Tibial nerve (tissue), 4 donors: ENCODE measurements at regions not wholly inside any gene's neighbourhood (a gene's known extent, or its start where the extent isn't known, plus 50 kb on each side); places are given as distances from the start of the nearest gene placed in this dataset.

Source experiments
- DNase-seq, 2 donors: peaks; one replicate each; pipeline ENCODE4 v3.0.0-alpha.2; 2019; ENCODE audit warnings: low spot score in 2 of 2
- H3K27ac ChIP-seq, 4 donors: fragments of 200-600 bp; sonication (generic) in 3 of 4; one replicate each; pipeline ENCODE4 v1.5.1; 2017 to 2019; ENCODE audit warnings: mild to moderate bottlenecking in 1 of 4
- H3K27me3 ChIP-seq, 2 donors: fragments of 200-600 bp; sonication (generic) in 1 of 2; one replicate each; pipeline versions ENCODE4 v1.5.1 to v1.6.0; 2017 to 2019
- H3K36me3 ChIP-seq, 3 donors: fragments of 200-600 bp; sonication (generic); one replicate each; pipeline ENCODE4 v1.5.1; 2018 to 2019
- H3K4me1 ChIP-seq, 4 donors: fragments of 200-600 bp; sonication (generic) in 3 of 4; one replicate each; pipeline ENCODE4 v1.5.1; 2017 to 2019
- H3K4me3 ChIP-seq, 4 donors: fragments of 200-600 bp; sonication (generic) in 3 of 4; one replicate each; pipeline ENCODE4 v1.5.1; 2017 to 2019; ENCODE audit warnings: mild to moderate bottlenecking in 1 of 4, moderate library complexity in 1 of 4
- H3K9me3 ChIP-seq, 4 donors: fragments of 200-600 bp; sonication (generic) in 3 of 4; one replicate each; pipeline ENCODE4 v1.5.1; 2017 to 2019
- EP300 ChIP-seq, 2 donors: sonication (generic); formaldehyde crosslinking; IDR thresholded peaks; one replicate each; pipeline ENCODE4 v1.6.1; 2017; ENCODE audit warnings: antibody characterized with exemption in 2 of 2, mild to moderate bottlenecking in 1 of 2
- POLR2A ChIP-seq, 2 donors: fragments of 450-650 bp; IDR thresholded peaks; one replicate each; pipeline ENCODE4 v1.6.1; 2017; ENCODE audit warnings: antibody characterized with exemption in 2 of 2, mild to moderate bottlenecking in 2 of 2, moderate library complexity in 2 of 2
- WGBS, 2 donors: methylation state at CpG; one replicate each; pipeline ENCODE4 v1.1.5; 2018; 5-methylcytosine and 5-hydroxymethylcytosine counted together
- TF ChIP-seq, protein P1 (sequence below), 5 experiments: fragments of 200-600 bp in 3 of 5; fragments of 450-650 bp in 2 of 5; sonication (generic) in 3 of 5; IDR thresholded peaks; one replicate each; pipeline ENCODE4 v1.5.1; 2016 to 2019; ENCODE audit warnings: antibody characterized with exemption in 5 of 5, mild to moderate bottlenecking in 3 of 5, moderate library complexity in 2 of 5

GRCh38 chr12:4852308-4852707 lies 57.4 kb upstream of the KCNA1 start:
- WGBS, 2 donors = 85 to 90% methylated on average over 8 of the region's 8 CpGs
- Histone ChIP-seq H3K4me1 (peaks cover 0 to 5% (median 0%) of the 10 kb centered on the region in 4 donors), H3K9me3 (no peaks in the 10 kb centered on the region), H3K27me3 (peaks cover 0 to 3% of the 10 kb centered on the region in 2 donors), H3K27ac (no peak overlapping the region), H3K4me3 (no peak overlapping the region), H3K36me3 (no peaks in the 10 kb centered on the region)
- no peak for TF ChIP-seq EP300 (IDR thresholded peaks at IDR 0.05)
- TF ChIP-seq, protein P1, sequence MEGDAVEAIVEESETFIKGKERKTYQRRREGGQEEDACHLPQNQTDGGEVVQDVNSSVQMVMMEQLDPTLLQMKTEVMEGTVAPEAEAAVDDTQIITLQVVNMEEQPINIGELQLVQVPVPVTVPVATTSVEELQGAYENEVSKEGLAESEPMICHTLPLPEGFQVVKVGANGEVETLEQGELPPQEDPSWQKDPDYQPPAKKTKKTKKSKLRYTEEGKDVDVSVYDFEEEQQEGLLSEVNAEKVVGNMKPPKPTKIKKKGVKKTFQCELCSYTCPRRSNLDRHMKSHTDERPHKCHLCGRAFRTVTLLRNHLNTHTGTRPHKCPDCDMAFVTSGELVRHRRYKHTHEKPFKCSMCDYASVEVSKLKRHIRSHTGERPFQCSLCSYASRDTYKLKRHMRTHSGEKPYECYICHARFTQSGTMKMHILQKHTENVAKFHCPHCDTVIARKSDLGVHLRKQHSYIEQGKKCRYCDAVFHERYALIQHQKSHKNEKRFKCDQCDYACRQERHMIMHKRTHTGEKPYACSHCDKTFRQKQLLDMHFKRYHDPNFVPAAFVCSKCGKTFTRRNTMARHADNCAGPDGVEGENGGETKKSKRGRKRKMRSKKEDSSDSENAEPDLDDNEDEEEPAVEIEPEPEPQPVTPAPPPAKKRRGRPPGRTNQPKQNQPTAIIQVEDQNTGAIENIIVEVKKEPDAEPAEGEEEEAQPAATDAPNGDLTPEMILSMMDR (IDR thresholded peaks at IDR 0.05) = no peak
- DNase-seq = no peak

GRCh38 chr12:4852911-4853310 lies 56.8 kb upstream of the KCNA1 start:
- H3K36me3 ChIP-seq = no peaks in the 10 kb centered on the region
- TF ChIP-seq POLR2A (IDR thresholded peaks at IDR 0.05) = no peak
- TF ChIP-seq, protein P1 (IDR thresholded peaks at IDR 0.05) = no peak
- no peak for TF ChIP-seq EP300 (IDR thresholded peaks at IDR 0.05)
- H3K9me3 ChIP-seq = no peaks in the 10 kb centered on the region
- 74 to 79% methylated on average over 12 of the region's 12 CpGs for WGBS, 2 donors
- DNase-seq = no peak
- peaks cover 0 to 5% of the 10 kb centered on the region in 2 donors for H3K27me3 ChIP-seq
- H3K4me3 ChIP-seq = no peak overlapping the region
- H3K4me1 ChIP-seq = peaks cover 0 to 11% (median under 1%) of the 10 kb centered on the region in 4 donors
- no peak overlapping the region for H3K27ac ChIP-seq

DNA sequence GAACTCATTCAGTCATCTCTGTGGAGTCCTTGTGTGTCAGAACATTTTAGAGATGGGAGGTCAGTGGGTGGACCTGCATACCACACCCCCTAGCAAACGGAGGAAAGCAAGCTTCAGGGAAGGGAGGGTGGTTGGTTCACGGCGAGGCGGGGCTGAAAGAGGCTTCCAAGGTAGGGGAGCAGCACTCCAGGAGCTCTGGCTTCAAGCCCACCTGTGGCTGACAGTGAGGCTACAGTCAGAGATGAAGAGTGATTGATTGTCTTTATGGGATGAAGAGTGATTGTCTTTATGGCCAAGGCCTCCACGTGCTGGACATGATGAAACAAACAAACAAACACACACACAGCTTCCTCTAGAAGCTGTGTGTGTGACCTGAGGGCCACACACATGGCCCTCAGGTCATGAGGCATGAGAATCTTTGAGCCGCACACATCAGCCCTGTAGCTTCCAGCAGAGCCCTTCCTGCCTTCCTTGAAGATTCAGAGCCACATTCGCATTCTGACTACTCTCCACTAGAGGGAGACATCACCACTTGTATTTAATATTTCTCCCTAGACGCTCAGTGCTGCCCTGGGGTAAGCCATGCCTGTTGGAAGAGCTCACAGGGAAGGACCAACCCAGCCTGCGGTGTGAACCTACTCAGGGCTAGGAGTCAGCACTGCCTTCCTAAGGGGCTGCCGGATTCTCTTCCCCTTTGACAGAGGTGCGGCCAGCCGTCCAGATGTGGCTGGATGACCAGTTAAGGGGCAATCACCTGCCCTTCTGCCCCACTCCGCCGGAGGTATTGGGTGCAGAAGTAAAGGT lies 54.4 kb upstream of the KCNA1 start:
- Histone ChIP-seq H3K4me1 (peaks cover 0 to 18% (median 4%) of the 10 kb centered on the region in 4 donors), H3K4me3 (no peak overlapping the region), H3K36me3 (no peaks in the 10 kb centered on the region), H3K27ac (no peak overlapping the region), H3K9me3 (no peaks in the 10 kb centered on the region), H3K27me3 (peaks cover 0 to 5% of the 10 kb centered on the region in 2 donors)
- 32 to 39% methylated on average over 14 of the region's 14 CpGs for WGBS, 2 donors
- no peak for TF ChIP-seq EP300 (IDR thresholded peaks at IDR 0.05)
- TF ChIP-seq, protein P1 (IDR thresholded peaks at IDR 0.05) = peak; percentile 64 to 71 (median 68)
- DNase-seq = peak in 1 of 2 donors; percentile 88

GRCh38 chr12:4856596-4856995 lies 53.1 kb upstream of the KCNA1 start:
- WGBS, 2 donors = 72 to 80% methylated on average over 5 of the region's 5 CpGs
- H3K36me3 ChIP-seq = no peaks in the 10 kb centered on the region
- H3K9me3 ChIP-seq = no peaks in the 10 kb centered on the region
- H3K27me3 ChIP-seq = peaks cover 0 to 5% of the 10 kb centered on the region in 2 donors
- no peak overlapping the region for H3K27ac ChIP-seq
- H3K4me1 ChIP-seq = peaks cover 0 to 18% (median 4%) of the 10 kb centered on the region in 4 donors
- TF ChIP-seq EP300 (IDR thresholded peaks at IDR 0.05) = no peak
- TF ChIP-seq POLR2A (IDR thresholded peaks at IDR 0.05) = no peak
- TF ChIP-seq, protein P1 (IDR thresholded peaks at IDR 0.05) = no peak
- no peak for DNase-seq
- no peak overlapping the region for H3K4me3 ChIP-seq

DNA sequence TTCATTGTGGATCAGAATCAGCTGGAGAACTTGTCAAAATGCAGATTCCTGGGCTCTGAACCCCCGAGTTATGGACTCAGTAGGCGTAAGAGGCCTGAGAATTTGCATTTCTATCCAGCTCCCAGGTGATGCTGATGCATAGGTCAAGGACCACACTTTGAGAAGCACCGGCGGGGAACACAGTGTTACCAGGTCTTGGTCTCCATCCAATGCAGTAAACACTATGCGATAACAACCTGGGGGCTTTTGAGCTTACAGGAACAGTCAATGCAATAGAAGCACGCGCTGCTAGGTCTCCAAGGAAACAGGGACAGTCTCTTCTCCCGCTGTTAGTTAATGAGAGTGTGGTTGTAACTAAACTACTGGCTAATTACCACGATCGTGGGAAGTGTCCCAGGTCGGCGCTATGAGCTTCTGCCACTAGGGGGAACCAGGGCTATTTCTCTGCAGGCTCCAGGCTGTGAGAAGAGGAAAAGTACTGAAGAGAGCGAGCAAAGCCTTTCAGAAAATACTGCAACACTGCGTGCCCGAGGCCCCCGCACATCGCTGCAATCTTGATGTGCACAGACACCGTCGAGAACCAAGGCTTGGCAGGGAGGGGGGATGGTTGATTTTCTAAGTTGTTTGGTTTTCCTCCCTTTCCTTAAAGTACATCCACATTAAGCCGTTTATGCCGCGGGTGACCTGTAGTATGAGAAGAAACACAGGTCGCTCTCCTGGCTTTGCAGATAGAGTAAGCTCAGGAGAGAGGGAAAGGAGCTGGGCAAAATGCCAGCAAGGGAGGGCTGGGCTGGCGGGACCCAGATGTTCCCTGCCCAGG lies 52.0 kb upstream of the KCNA1 start:
- peak overlapping the region in 2 of 4 donors; percentile 6 to 27 for H3K4me3 ChIP-seq
- no peaks in the 10 kb centered on the region for H3K36me3 ChIP-seq
- no peak for TF ChIP-seq EP300 (IDR thresholded peaks at IDR 0.05)
- TF ChIP-seq POLR2A (IDR thresholded peaks at IDR 0.05) = no peak
- TF ChIP-seq, protein P1 (IDR thresholded peaks at IDR 0.05) = peak; percentile 71 to 91 (median 85)
- no peak overlapping the region for H3K27ac ChIP-seq
- peak; percentile 52 to 81 for DNase-seq
- H3K9me3 ChIP-seq = no peaks in the 10 kb centered on the region
- WGBS, 2 donors = 8 to 10% methylated on average over 24 of the region's 24 CpGs
- peaks cover 0 to 5% of the 10 kb centered on the region in 2 donors for H3K27me3 ChIP-seq
- peaks cover 0 to 18% (median 4%) of the 10 kb centered on the region in 4 donors for H3K4me1 ChIP-seq
